ENCODE measurements at regions not wholly inside any gene's neighbourhood (a gene's known extent, or its start where the extent isn't known, plus 50 kb on each side); places are given as distances from the start of the nearest gene placed in this dataset.

- Histone ChIP-seq H3K9me3 (no peaks in the 10 kb centered on the region), H3K36me3 (no peaks in the 10 kb centered on the region), H3K27ac (no peak overlapping the region), H3K4me3 (no peak overlapping the region), H3K4me1 (no peaks in the 10 kb centered on the region), H3K27me3 (peaks cover 0 to 19% of the 10 kb centered on the region in 2 donors)
- TF ChIP-seq, protein P1, sequence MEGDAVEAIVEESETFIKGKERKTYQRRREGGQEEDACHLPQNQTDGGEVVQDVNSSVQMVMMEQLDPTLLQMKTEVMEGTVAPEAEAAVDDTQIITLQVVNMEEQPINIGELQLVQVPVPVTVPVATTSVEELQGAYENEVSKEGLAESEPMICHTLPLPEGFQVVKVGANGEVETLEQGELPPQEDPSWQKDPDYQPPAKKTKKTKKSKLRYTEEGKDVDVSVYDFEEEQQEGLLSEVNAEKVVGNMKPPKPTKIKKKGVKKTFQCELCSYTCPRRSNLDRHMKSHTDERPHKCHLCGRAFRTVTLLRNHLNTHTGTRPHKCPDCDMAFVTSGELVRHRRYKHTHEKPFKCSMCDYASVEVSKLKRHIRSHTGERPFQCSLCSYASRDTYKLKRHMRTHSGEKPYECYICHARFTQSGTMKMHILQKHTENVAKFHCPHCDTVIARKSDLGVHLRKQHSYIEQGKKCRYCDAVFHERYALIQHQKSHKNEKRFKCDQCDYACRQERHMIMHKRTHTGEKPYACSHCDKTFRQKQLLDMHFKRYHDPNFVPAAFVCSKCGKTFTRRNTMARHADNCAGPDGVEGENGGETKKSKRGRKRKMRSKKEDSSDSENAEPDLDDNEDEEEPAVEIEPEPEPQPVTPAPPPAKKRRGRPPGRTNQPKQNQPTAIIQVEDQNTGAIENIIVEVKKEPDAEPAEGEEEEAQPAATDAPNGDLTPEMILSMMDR (IDR thresholded peaks at IDR 0.05) = no peak
- intact Hi-C loops (cut with DNase I; ENCODE audit: low total_unique reads) = no loop called here
- DNase-seq = no peak
Observed at GRCh38 chr5:174381241-174381640, 335.7 kb downstream of the NSG2 start.

- no peaks in the 10 kb centered on the region for H3K36me3 ChIP-seq
- H3K27me3 ChIP-seq = peaks cover 0 to 28% of the 10 kb centered on the region in 2 donors
- H3K4me3 ChIP-seq = no peak overlapping the region
- DNase-seq = no peak
- TF ChIP-seq, protein P1 (IDR thresholded peaks at IDR 0.05) = no peak
- no peaks in the 10 kb centered on the region for H3K4me1 ChIP-seq
- intact Hi-C loops (cut with DNase I; ENCODE audit: low total_unique reads) = no loop called here
- no peak overlapping the region for H3K27ac ChIP-seq
- H3K9me3 ChIP-seq = no peaks in the 10 kb centered on the region
Observed at GRCh38 chr5:174383210-174384167, 338.0 kb downstream of the NSG2 start.

DNA sequence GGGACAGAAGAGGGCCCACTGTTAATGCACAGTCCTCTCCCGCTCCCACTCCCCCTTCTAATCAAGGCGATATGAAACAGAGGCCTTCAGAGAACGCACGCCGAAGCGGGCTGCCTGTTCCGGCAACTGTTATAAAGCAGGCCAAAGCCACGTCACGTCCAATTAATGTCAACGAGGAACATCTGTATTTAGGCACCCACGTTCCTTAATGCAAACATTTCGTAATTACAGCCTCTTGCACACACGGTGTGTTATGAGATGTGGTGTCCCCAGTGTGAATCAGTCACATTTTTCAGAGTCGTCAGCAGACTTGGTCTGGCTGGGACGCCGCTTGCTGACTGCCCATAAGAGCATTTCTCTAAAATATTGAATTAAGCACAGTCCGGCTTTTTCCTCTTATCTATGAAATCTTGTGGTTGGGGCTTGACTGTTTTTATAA, 339.0 kb downstream of the NSG2 start:
- Histone ChIP-seq H3K9me3 (no peaks in the 10 kb centered on the region), H3K4me3 (no peak overlapping the region), H3K27ac (no peak overlapping the region), H3K36me3 (no peaks in the 10 kb centered on the region), H3K4me1 (no peaks in the 10 kb centered on the region), H3K27me3 (peaks cover 0 to 28% of the 10 kb centered on the region in 2 donors)
- intact Hi-C loops (cut with DNase I; ENCODE audit: low total_unique reads) = no loop called here
- TF ChIP-seq, protein P1 (IDR thresholded peaks at IDR 0.05) = no peak
- no peak for DNase-seq

GRCh38 chr5:174386306-174386705, 338.1 kb upstream of the MSX2 start:
- Histone ChIP-seq H3K9me3 (no peaks in the 10 kb centered on the region), H3K27me3 (peaks cover 0 to 28% of the 10 kb centered on the region in 2 donors), H3K27ac (no peak overlapping the region), H3K4me3 (no peak overlapping the region), H3K4me1 (no peaks in the 10 kb centered on the region), H3K36me3 (no peaks in the 10 kb centered on the region)
- TF ChIP-seq, protein P1 (IDR thresholded peaks at IDR 0.05) = no peak
- intact Hi-C loops (cut with DNase I; ENCODE audit: low total_unique reads) = no loop called here
- DNase-seq = no peak

- no peaks in the 10 kb centered on the region for H3K4me1 ChIP-seq
- TF ChIP-seq, protein P1 (IDR thresholded peaks at IDR 0.05) = no peak
- intact Hi-C loops (cut with DNase I; ENCODE audit: low total_unique reads) = no loop called here
- no peak overlapping the region for H3K27ac ChIP-seq
- DNase-seq = no peak
- H3K36me3 ChIP-seq = no peaks in the 10 kb centered on the region
- H3K4me3 ChIP-seq = no peak overlapping the region
- peaks cover 0 to 28% of the 10 kb centered on the region in 2 donors for H3K27me3 ChIP-seq
- H3K9me3 ChIP-seq = no peaks in the 10 kb centered on the region
Observed at GRCh38 chr5:174386846-174387245, 337.5 kb upstream of the MSX2 start.
